ENCODE measurements at regions not wholly inside any gene's neighbourhood (a gene's known extent, or its start where the extent isn't known, plus 50 kb on each side); places are given as distances from the start of the nearest gene placed in this dataset.

DNA sequence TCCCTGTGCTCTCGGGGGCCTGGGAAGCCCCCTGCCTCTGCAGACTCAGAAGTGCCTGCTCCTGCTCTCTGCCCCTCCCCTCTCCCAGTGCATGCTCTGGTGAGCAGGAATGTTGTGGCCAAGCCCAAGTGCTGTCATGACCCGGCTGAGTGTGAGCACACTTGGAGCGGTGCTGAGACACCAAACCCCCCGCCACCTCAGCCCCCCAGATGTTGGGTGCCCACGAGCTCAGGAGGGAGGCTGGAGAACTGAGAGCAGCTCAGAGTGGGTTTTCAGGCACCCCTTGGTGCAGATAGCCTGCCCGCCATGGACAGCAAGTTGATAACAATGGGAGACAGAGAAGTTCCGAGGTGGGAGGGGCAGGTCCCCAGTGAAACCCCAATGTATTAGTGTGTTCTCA, 477.4 kb downstream of the ACTRT1 start:
- TF ChIP-seq CHD2 (IDR thresholded peaks at IDR 0.05; ENCODE audit: low read length, partially characterized antibody): no peak
- TF ChIP-seq, protein P1, sequence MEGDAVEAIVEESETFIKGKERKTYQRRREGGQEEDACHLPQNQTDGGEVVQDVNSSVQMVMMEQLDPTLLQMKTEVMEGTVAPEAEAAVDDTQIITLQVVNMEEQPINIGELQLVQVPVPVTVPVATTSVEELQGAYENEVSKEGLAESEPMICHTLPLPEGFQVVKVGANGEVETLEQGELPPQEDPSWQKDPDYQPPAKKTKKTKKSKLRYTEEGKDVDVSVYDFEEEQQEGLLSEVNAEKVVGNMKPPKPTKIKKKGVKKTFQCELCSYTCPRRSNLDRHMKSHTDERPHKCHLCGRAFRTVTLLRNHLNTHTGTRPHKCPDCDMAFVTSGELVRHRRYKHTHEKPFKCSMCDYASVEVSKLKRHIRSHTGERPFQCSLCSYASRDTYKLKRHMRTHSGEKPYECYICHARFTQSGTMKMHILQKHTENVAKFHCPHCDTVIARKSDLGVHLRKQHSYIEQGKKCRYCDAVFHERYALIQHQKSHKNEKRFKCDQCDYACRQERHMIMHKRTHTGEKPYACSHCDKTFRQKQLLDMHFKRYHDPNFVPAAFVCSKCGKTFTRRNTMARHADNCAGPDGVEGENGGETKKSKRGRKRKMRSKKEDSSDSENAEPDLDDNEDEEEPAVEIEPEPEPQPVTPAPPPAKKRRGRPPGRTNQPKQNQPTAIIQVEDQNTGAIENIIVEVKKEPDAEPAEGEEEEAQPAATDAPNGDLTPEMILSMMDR (IDR thresholded peaks at IDR 0.05): no peak
- TF ChIP-seq HDAC2 (IDR thresholded peaks at IDR 0.05): no peak
- TF ChIP-seq EHMT2 (IDR thresholded peaks at IDR 0.05; ENCODE audit: low read depth): no peak
- TF ChIP-seq HOXB13 (CRISPR knock-in tag; IDR thresholded peaks at IDR 0.05; ENCODE audit: low read depth): no peak
- no peak for TF ChIP-seq GATA3 (IDR thresholded peaks at IDR 0.05; ENCODE audit: borderline replicate concordance)
- TF ChIP-seq, protein P2, sequence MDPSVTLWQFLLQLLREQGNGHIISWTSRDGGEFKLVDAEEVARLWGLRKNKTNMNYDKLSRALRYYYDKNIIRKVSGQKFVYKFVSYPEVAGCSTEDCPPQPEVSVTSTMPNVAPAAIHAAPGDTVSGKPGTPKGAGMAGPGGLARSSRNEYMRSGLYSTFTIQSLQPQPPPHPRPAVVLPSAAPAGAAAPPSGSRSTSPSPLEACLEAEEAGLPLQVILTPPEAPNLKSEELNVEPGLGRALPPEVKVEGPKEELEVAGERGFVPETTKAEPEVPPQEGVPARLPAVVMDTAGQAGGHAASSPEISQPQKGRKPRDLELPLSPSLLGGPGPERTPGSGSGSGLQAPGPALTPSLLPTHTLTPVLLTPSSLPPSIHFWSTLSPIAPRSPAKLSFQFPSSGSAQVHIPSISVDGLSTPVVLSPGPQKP (IDR thresholded peaks at IDR 0.05; ENCODE audit: low read depth, low read length): no peak
